Limb (tissue), 2 donors: ENCODE measurements at regions not wholly inside any gene's neighbourhood (a gene's known extent, or its start where the extent isn't known, plus 50 kb on each side); places are given as distances from the start of the nearest gene placed in this dataset.
"Not testable (repeated sequence)": the region's sequence is repeated elsewhere in the genome, so short reads cannot be mapped to it uniquely, and the experiment has no call there.

Experiments
- DNase-seq, 2 donors: peaks; one replicate each; pipeline ENCODE4 v3.0.0-alpha.2; 2016; ENCODE audit errors: extremely low spot score in 2 of 2

- no peak for DNase-seq
Measured at GRCh38 chr10:4176500-4177281, 391.7 kb upstream of the KLF6 start.

- no peak for DNase-seq
Measured at GRCh38 chr10:4174197-4174596, 389.2 kb upstream of the KLF6 start.

DNA sequence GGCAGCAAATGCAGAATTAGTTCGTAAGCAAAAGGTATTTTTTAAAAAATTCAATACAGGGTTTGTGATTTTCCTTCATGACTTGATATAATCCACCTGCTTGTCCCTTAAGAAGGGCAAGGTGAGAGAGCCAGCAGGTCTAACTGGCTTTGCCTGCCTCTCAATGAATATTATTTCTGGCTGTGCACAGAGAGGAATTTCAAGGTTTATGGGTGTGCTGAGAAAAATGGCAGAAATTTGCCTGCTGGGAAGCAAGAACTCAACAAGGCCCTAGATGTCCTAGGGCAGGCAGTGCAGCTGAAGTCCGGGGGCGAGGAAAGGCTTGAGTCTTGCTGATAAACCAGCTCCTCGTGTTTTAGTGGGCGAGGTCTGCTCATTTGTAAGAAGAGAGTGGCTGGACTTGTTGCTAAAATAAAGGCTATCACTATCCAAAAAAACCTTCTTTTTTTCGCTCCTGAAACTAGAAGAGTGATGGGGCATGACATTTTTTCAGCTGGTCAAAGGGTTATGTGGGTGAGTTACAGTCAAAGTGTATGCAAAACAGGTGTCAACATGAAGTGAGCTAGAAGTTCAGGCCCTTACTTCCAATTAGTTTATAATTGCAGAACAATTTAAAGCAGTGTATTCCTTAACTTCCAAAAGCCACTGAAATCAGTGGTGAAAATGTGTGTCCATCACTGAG, 385.8 kb upstream of the KLF6 start:
- no peak for DNase-seq

GRCh38 chr10:4170181-4170580, 385.2 kb upstream of the KLF6 start:
- no peak for DNase-seq

DNA sequence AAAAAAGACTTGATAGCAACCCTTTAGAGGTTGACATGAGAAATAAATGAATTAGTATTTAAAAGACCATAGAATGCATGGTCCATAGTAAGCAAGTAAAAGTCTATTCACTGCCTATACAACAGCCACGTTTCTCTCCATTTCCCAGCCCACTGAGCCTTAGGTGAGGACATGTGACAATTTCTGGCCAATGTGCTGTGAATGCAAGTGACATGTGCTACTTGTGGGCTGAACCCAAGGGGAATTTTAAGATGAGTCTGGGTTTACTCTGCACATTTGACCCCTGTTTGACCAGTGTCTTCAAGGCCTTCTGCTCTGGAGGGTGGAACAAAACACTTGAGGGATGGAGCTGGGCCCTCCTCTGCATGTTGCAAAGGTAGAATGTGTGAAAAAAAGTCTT, 384.4 kb upstream of the KLF6 start:
- DNase-seq, result no peak

DNA sequence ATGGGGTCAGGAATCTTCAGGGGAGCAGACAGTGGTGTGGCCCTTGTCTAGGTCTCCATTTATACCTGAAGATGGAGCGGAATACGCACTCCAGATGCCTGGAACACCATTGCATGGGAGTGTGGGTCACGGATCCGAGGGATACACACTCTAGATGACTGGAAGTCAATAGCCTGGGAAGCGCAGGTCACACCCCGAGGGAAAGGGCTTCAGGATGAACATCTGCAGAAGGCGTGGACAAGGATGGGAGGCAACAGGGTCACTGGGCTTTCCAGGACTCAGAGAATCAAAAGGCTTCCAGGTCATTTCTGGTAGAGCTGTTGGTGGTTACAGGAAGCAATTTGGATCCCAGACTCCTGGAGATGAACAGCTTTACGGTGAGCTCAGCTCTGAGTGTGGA, 382.2 kb upstream of the KLF6 start:
- DNase-seq, result no peak

DNA sequence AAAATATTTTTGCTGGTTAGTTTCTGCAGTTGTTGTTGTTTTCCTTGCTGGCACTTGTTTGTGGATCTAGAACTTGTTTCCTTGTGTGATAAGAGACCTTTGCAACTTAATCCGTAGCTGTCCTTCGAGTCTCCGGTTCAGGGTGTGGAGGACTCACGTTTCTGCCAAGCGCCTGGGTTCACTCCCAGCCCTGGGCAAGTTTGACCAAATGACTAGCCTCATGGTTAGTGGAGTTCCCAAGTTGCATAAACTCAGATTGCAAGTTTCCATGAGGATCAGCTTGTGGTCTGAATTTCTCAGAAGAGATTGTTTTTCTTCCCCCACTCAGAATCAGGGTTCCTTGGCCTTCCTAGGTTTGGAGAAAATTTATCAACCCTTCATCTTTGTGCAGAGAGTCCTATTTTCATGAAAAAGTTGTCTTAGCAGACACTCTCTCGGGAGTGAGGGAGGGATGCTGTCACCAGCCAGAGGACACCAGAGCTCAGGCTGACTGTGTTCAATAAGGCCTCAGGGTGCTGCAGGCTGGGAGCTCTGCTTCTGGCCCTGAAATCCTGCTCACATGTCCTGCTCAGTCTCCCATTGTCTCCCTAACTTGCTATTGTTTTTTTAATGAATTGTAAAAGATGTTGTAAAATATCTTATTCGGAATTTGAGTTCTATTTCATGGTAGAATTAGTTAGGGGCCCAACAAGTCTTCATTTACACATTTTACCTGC, 377.7 kb upstream of the KLF6 start:
- no peak for DNase-seq

DNA sequence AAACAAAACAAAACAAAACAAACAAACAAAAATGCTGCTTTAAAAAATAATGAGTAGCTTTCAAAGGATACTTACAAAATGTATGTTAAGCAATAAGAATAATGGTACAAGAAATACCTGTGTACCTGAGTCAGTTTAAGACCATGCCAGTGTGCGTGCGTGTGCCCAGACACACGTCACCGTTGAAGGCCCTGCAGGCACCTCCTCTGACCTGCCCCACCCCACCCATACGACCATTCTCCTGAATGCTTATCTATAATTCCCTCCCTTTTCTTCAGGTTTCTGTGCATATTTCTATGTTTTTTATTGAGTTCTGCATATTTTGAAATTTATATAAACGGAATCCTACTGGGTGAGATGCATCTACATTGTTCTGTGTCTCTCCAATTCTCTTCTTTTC, 374.2 kb upstream of the KLF6 start:
- no peak for DNase-seq

DNA sequence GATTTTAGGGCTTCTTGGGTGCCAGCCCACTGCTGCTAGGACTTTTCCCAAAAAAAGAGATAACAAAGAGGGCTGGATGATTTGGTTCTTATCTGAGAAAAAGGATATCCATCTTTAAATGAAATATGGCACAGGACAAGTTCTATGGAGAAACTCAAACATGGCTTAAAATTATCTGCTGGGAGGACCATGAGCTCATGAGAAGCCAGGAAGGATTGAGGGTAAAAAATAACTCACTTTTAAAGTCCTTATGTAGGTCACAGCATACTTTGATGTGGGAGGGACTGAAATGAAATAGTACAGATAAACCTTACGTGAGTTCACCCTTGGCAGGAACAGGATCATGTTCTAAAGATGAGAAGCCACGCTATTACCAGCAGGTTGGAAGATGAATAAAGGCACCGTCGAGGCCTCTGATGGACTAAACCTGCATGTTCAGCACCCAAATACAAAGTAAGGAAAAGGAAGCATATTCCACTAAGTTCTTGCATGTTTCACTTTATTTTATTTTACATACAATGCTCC, 369.2 kb upstream of the KLF6 start:
- no peak for DNase-seq

DNA sequence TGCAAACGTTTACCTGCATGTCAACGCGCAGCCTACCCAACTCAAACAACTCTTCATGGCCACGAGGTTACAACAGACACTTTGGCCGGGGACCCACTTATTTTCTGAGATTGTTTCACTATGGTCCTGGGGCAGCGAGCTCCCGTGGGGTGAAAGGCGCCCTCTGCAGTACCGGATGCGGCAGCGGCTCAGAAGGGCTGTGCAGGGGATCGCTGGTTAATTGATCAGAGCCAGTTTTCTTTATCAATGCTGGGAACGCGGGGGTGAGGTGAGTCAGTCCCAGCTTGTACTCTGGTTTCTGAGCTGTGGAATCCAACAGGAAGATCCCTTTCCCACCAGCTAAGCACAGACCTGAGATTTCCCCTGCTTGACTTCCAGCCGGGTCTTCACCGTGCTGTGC, 366.5 kb upstream of the KLF6 start:
- DNase-seq, result no peak

- no peak for DNase-seq
Measured at GRCh38 chr10:4150676-4151075, 365.7 kb upstream of the KLF6 start.

GRCh38 chr10:4149460-4149859, 364.5 kb upstream of the KLF6 start:
- not testable (repeated sequence) for DNase-seq

GRCh38 chr10:4147245-4147644, 362.2 kb upstream of the KLF6 start:
- DNase-seq, result no peak

- no peak for DNase-seq
Measured at GRCh38 chr10:4144817-4145216, 359.8 kb upstream of the KLF6 start.

- no peak for DNase-seq
Measured at GRCh38 chr10:4141471-4141870, 356.5 kb upstream of the KLF6 start.

DNA sequence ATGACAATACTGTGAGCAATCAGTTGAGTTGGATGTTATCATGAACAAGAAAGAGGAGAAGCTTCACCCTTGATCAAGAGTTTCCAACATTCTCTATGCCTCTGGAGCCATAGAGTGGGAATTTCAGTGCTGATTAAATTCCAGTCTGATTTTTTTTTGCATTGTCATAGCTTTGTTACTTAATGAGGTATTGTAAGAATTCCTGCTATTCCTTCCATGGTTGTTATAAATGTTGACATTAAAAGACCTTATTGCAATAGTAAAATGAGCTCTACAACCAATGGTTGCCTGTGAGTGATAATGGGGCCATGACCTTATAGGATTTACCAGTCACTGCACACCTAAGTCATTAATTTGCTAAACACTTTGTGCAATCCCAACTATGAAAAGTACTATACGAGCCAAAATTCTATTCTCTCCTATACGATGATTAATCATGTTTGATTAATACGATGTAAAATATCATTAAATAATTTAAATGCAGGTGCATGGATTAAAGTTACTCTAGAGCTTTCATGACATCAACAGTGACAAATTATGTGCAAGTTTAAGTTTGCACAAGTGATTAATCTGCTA, 353.2 kb upstream of the KLF6 start:
- no peak for DNase-seq

DNA sequence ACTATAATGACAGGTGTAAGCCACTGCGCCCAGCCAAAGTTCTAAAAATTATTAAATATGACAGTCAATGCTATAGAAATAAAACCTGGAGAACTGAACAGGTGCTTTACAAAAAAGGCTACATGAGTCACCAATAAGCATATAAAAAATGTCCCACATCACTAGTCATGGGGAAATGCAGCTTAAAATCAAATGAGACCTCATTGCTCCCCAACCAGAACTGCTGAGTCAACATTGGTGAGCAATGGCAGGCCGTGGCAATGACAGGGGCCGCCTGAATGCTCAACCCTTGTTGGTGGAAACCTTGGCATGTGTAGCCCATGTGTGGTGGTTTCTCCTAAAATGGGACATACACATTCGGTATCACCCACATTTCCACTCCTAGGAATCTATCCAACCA, 352.3 kb upstream of the KLF6 start:
- no peak for DNase-seq

DNA sequence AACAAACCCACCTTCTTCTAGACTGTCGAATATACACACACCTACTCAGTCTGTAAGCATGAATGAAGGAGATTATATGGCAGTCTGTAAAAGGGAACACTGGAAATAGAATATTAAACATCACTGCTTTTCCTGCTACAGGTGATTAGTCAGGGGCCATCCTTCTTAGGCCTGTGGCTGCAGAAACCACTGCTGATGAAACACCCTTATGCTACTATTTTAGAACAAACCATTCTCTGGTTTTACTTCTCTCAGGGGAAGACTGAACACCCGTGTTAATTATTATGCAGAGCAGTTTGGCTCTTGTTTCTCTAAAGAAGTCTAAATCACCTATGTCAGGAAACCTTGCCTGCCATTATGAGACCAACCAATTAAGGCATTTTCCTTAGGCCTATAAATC, 351.1 kb upstream of the KLF6 start:
- no peak for DNase-seq

DNA sequence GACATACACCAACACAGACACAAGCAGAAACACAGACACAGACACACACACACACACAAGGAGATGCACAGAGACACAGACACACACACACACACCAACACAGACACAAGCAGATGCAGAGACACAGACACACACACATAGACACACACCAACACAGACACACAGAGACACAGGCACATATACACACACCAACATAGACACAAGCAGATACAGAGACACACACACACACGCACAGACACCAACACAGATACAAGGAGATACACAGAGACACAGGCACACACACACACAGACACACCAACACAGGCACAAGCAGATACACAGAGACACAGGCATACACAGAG, 347.2 kb upstream of the KLF6 start:
- no peak for DNase-seq

GRCh38 chr10:4131407-4132215, 346.6 kb upstream of the KLF6 start:
- DNase-seq, result peak in 1 of 2 donors; percentile 38

DNA sequence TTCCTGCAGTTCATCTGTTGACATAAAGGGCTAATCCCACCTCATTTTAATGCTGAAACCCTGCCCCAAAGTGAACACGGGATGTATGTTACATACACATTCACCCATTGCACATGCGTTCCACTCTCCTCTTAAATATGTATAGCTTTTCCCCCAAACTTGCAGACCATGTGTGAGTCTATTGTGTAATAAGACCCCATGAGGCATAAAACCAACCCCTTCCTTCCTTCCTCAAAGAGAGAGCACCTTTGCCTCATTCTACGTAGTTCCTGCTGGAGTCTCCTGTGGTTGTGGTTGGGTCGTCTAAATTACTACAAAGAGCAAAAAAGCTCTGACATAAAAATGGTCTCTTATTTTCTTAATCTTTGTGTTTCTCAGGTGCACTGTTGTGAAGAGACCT, 345.7 kb upstream of the KLF6 start:
- no peak for DNase-seq
